ENCODE measurements at regions not wholly inside any gene's neighbourhood (a gene's known extent, or its start where the extent isn't known, plus 50 kb on each side); places are given as distances from the start of the nearest gene placed in this dataset.

GRCh38 chr14:98112194-98112780 is 1159.7 kb downstream of the BCL11B start:
- no peak for DNase-seq (ENCODE audit: low spot score in 2 of 2)
- H3K27me3 ChIP-seq, result no peaks in the 10 kb centered on the region
- intact Hi-C loops (cut with DNase I; ENCODE audit: low total_unique reads), result loop anchor here (5.0 kb wide), 1 partner anchor 875 kb away; no protein-coding TSS in a partner anchor
- H3K9me3 ChIP-seq, result no peaks in the 10 kb centered on the region
- no peak overlapping the region for H3K27ac ChIP-seq
- H3K4me1 ChIP-seq, result no peaks in the 10 kb centered on the region
- TF ChIP-seq POLR2AphosphoS5 (IDR thresholded peaks at IDR 0.05) (no peak), CTCF (IDR thresholded peaks at IDR 0.05) (no peak), POLR2A (IDR thresholded peaks at IDR 0.05) (no peak)
- H3K36me3 ChIP-seq, result no peaks in the 10 kb centered on the region
- H3K4me3 ChIP-seq, result no peak overlapping the region

DNA sequence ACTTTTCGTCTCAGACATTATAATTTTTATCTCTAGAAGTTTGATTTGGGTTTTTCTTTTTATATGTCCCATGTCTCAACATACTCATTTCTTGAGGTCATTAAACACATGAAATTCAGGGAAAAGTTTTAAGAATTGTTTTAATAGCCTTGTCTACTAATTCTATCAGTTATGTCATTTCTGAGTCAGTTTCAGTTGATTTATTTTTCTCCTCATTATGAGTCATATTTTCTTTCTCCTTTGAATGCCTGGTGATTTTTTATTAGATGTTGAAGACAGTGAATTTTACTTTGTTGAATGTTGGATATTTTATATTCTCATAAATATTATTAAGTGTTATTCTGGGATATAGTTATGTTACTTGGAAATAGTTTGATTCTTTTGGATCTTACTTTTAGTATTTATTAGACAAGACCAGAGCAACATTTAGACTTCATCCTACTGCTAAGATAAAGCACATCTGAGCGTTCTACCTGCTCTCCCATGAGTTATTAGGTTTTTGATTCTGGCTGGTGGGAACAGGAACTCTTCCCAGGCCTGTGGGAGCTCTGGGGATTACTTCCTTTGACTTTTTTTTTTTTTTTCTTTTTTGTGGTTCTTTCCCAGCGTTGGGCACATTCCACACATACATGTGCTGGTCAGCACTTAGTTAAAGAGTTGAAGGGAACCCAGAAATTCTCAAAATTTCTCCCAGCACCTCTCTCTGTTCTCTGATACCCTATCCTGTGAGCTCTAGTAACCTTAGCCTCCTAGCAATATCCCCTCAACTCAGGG is 1157.7 kb downstream of the BCL11B start:
- Histone ChIP-seq H3K9me3 (no peaks in the 10 kb centered on the region), H3K27me3 (no peaks in the 10 kb centered on the region), H3K27ac (no peak overlapping the region), H3K4me3 (no peak overlapping the region), H3K4me1 (no peaks in the 10 kb centered on the region), H3K36me3 (no peaks in the 10 kb centered on the region)
- TF ChIP-seq POLR2A (IDR thresholded peaks at IDR 0.05) (no peak), CTCF (IDR thresholded peaks at IDR 0.05) (no peak), POLR2AphosphoS5 (IDR thresholded peaks at IDR 0.05) (no peak)
- intact Hi-C loops (cut with DNase I; ENCODE audit: low total_unique reads), result loop anchor here (5.0 kb wide), 1 partner anchor 877 kb away; no protein-coding TSS in a partner anchor
- DNase-seq (ENCODE audit: low spot score in 2 of 2), result no peak

DNA sequence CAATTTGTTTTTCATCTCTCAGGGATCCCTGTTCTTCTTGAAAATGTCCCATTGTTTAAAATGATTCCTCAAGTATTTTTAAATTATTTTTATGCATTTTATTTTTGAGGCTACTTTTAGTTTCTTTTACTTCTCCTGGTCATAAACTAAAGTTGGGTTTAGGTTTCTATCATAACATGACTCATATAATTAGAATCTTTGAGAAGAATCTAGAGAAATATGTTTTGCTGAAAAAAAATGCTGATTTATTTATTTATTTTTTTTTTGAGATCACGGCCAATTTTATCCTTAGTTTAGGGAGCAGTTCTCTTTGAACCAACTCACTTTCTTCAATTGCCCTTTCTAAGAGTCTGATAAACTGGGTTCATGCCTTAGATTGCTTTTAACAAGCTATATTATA is 1157.1 kb downstream of the BCL11B start:
- Histone ChIP-seq H3K4me1 (no peaks in the 10 kb centered on the region), H3K9me3 (no peaks in the 10 kb centered on the region), H3K27ac (no peak overlapping the region), H3K27me3 (no peaks in the 10 kb centered on the region), H3K36me3 (no peaks in the 10 kb centered on the region), H3K4me3 (no peak overlapping the region)
- intact Hi-C loops (cut with DNase I; ENCODE audit: low total_unique reads), result loop anchor here (5.0 kb wide), 1 partner anchor 878 kb away; no protein-coding TSS in a partner anchor
- no peak for DNase-seq (ENCODE audit: low spot score in 2 of 2)
- no peak for TF ChIP-seq POLR2AphosphoS5 (IDR thresholded peaks at IDR 0.05)
- no peak for TF ChIP-seq CTCF (IDR thresholded peaks at IDR 0.05)
- TF ChIP-seq POLR2A (IDR thresholded peaks at IDR 0.05), result no peak

- intact Hi-C loops (cut with DNase I; ENCODE audit: low total_unique reads), result no loop called here
- DNase-seq (ENCODE audit: low spot score in 2 of 2), result no peak
- no peak overlapping the region for H3K27ac ChIP-seq
- H3K27me3 ChIP-seq, result no peaks in the 10 kb centered on the region
- H3K9me3 ChIP-seq, result no peaks in the 10 kb centered on the region
- TF ChIP-seq POLR2A (IDR thresholded peaks at IDR 0.05) (no peak), CTCF (IDR thresholded peaks at IDR 0.05) (no peak), POLR2AphosphoS5 (IDR thresholded peaks at IDR 0.05) (no peak)
- no peaks in the 10 kb centered on the region for H3K4me1 ChIP-seq
- H3K36me3 ChIP-seq, result no peaks in the 10 kb centered on the region
- H3K4me3 ChIP-seq, result no peak overlapping the region
Observed at GRCh38 chr14:98118749-98119148, 1153.2 kb downstream of the BCL11B start.

GRCh38 chr14:98119739-98120138 is 1152.3 kb downstream of the BCL11B start:
- intact Hi-C loops (cut with DNase I; ENCODE audit: low total_unique reads), result no loop called here
- TF ChIP-seq CTCF (IDR thresholded peaks at IDR 0.05), result no peak
- no peak for TF ChIP-seq POLR2A (IDR thresholded peaks at IDR 0.05)
- TF ChIP-seq POLR2AphosphoS5 (IDR thresholded peaks at IDR 0.05), result no peak

More at GRCh38 chr14:98119739-98120138, 1152.3 kb downstream of the BCL11B start:
- no peak for DNase-seq (ENCODE audit: low spot score in 2 of 2)
- Histone ChIP-seq H3K36me3 (no peaks in the 10 kb centered on the region), H3K27me3 (no peaks in the 10 kb centered on the region), H3K4me1 (no peaks in the 10 kb centered on the region), H3K9me3 (peaks cover 0 to 7% of the 10 kb centered on the region in 2 donors), H3K4me3 (no peak overlapping the region), H3K27ac (no peak overlapping the region)

Data from breast epithelium (tissue), 4 donors.